ENCODE measurements at regions not wholly inside any gene's neighbourhood (a gene's known extent, or its start where the extent isn't known, plus 50 kb on each side); places are given as distances from the start of the nearest gene placed in this dataset.
A peak's percentile ranks its signal among the peaks of the same experiment; 100 is the strongest.

- H3K9ac ChIP-seq (ENCODE audit: low read depth in 2 of 2, low read length in 2 of 2), result no peak overlapping the region
- H3K4me1 ChIP-seq, result no peaks in the 10 kb centered on the region
- H3K36me3 ChIP-seq, result no peaks in the 10 kb centered on the region
- DNase-seq, result no peak
- TF ChIP-seq CTCF (IDR thresholded peaks at IDR 0.05), result no peak
- no peaks in the 10 kb centered on the region for H3K27me3 ChIP-seq
- no peaks in the 10 kb centered on the region for H3K9me3 ChIP-seq
- H3K27ac ChIP-seq, result no peak overlapping the region
- H3K4me3 ChIP-seq, result no peak overlapping the region
- intact Hi-C loops (cut with DNase I), result no loop called here
These were observed 120.0 kb upstream of the FSIP2 start for GRCh38 chr2:185618625-185619024.

- H3K4me1 ChIP-seq, result no peaks in the 10 kb centered on the region
- H3K4me3 ChIP-seq, result no peak overlapping the region
- H3K27me3 ChIP-seq, result no peaks in the 10 kb centered on the region
- no peaks in the 10 kb centered on the region for H3K9me3 ChIP-seq
- DNase-seq, result no peak
- no peaks in the 10 kb centered on the region for H3K36me3 ChIP-seq
- intact Hi-C loops (cut with DNase I), result no loop called here
- H3K9ac ChIP-seq (ENCODE audit: low read depth in 2 of 2, low read length in 2 of 2), result no peak overlapping the region
- TF ChIP-seq CTCF (IDR thresholded peaks at IDR 0.05), result no peak
- no peak overlapping the region for H3K27ac ChIP-seq
These were observed 113.0 kb upstream of the FSIP2 start for GRCh38 chr2:185625604-185626003.

- TF ChIP-seq CTCF (IDR thresholded peaks at IDR 0.05), result peak; percentile 15
- intact Hi-C loops (cut with DNase I), result no loop called here
These were observed 109.6 kb upstream of the FSIP2 start for GRCh38 chr2:185628985-185629384.

GRCh38 chr2:185633621-185634020 lies 105.0 kb upstream of the FSIP2 start:
- Histone ChIP-seq H3K4me1 (no peaks in the 10 kb centered on the region), H3K9me3 (no peaks in the 10 kb centered on the region), H3K27ac (no peak overlapping the region), H3K36me3 (no peaks in the 10 kb centered on the region), H3K9ac (ENCODE audit: low read depth in 2 of 2, low read length in 2 of 2) (no peak overlapping the region), H3K27me3 (no peaks in the 10 kb centered on the region), H3K4me3 (no peak overlapping the region)
- no peak for TF ChIP-seq CTCF (IDR thresholded peaks at IDR 0.05)
- intact Hi-C loops (cut with DNase I), result no loop called here
- no peak for DNase-seq

More at GRCh38 chr2:185628985-185629384, 109.6 kb upstream of the FSIP2 start:
- Histone ChIP-seq H3K36me3 (no peaks in the 10 kb centered on the region), H3K4me1 (no peaks in the 10 kb centered on the region), H3K27ac (no peak overlapping the region), H3K4me3 (no peak overlapping the region), H3K9me3 (no peaks in the 10 kb centered on the region), H3K9ac (ENCODE audit: low read depth in 2 of 2, low read length in 2 of 2) (no peak overlapping the region), H3K27me3 (no peaks in the 10 kb centered on the region)
- DNase-seq, result peak; percentile 32

GRCh38 chr2:185638771-185639170 lies 99.8 kb upstream of the FSIP2 start:
- Histone ChIP-seq H3K36me3 (no peaks in the 10 kb centered on the region), H3K27ac (no peak overlapping the region), H3K9me3 (no peaks in the 10 kb centered on the region), H3K4me1 (no peaks in the 10 kb centered on the region), H3K27me3 (no peaks in the 10 kb centered on the region), H3K4me3 (no peak overlapping the region), H3K9ac (ENCODE audit: low read depth in 2 of 2, low read length in 2 of 2) (no peak overlapping the region)
- intact Hi-C loops (cut with DNase I), result no loop called here
- no peak for DNase-seq
- no peak for TF ChIP-seq CTCF (IDR thresholded peaks at IDR 0.05)

- Histone ChIP-seq H3K9me3 (no peaks in the 10 kb centered on the region), H3K36me3 (no peaks in the 10 kb centered on the region), H3K4me1 (no peaks in the 10 kb centered on the region), H3K4me3 (no peak overlapping the region), H3K9ac (ENCODE audit: low read depth in 2 of 2, low read length in 2 of 2) (no peak overlapping the region), H3K27ac (no peak overlapping the region), H3K27me3 (no peaks in the 10 kb centered on the region)
- no peak for TF ChIP-seq CTCF (IDR thresholded peaks at IDR 0.05)
- DNase-seq, result no peak
- intact Hi-C loops (cut with DNase I), result no loop called here
These were observed 98.0 kb upstream of the FSIP2 start for GRCh38 chr2:185640588-185640987.

Measured in colonic mucosa (tissue), 4 donors.